ENCODE measurements at regions not wholly inside any gene's neighbourhood (a gene's known extent, or its start where the extent isn't known, plus 50 kb on each side); places are given as distances from the start of the nearest gene placed in this dataset.
A peak's percentile ranks its signal among the peaks of the same experiment; 100 is the strongest.
"Not testable (repeated sequence)": the region's sequence is repeated elsewhere in the genome, so short reads cannot be mapped to it uniquely, and the experiment has no call there.

- no peak for DNase-seq
These were observed 114.9 kb upstream of the TMEM45B start for GRCh38 chr11:129700701-129701100.

- DNase-seq: no peak
These were observed 113.9 kb upstream of the TMEM45B start for GRCh38 chr11:129701706-129702105.

GRCh38 chr11:129702410-129703398 is 112.9 kb upstream of the TMEM45B start:
- no peak for DNase-seq

- DNase-seq: no peak
These were observed 111.8 kb upstream of the TMEM45B start for GRCh38 chr11:129703846-129704245.

- DNase-seq: no peak
These were observed 110.8 kb upstream of the TMEM45B start for GRCh38 chr11:129704831-129705230.

GRCh38 chr11:129705341-129705740 is 110.3 kb upstream of the TMEM45B start:
- DNase-seq: peak; percentile 9

GRCh38 chr11:129705933-129706332 is 109.7 kb upstream of the TMEM45B start:
- DNase-seq: no peak

GRCh38 chr11:129709801-129710398 is 105.7 kb upstream of the TMEM45B start:
- DNase-seq: no peak

GRCh38 chr11:129710423-129710822 is 105.2 kb upstream of the TMEM45B start:
- no peak for DNase-seq

GRCh38 chr11:129711760-129712159 is 103.9 kb upstream of the TMEM45B start:
- DNase-seq: no peak

- DNase-seq: not testable (repeated sequence)
These were observed 103.0 kb upstream of the TMEM45B start for GRCh38 chr11:129712486-129713240.

GRCh38 chr11:129719037-129719436 is 96.6 kb upstream of the TMEM45B start:
- no peak for DNase-seq

GRCh38 chr11:129720156-129720555 is 95.5 kb upstream of the TMEM45B start:
- no peak for DNase-seq

- no peak for DNase-seq
These were observed 94.7 kb upstream of the TMEM45B start for GRCh38 chr11:129720994-129721393.

GRCh38 chr11:129721685-129722084 is 94.0 kb upstream of the TMEM45B start:
- no peak for DNase-seq

- DNase-seq: no peak
These were observed 93.1 kb upstream of the TMEM45B start for GRCh38 chr11:129722529-129722928.

GRCh38 chr11:129723146-129723760 is 92.4 kb upstream of the TMEM45B start:
- no peak for DNase-seq

GRCh38 chr11:129723761-129724162 is 91.9 kb upstream of the TMEM45B start:
- DNase-seq: no peak

- no peak for DNase-seq
These were observed 90.8 kb upstream of the TMEM45B start for GRCh38 chr11:129724866-129725265.

- DNase-seq: no peak
These were observed 89.5 kb upstream of the TMEM45B start for GRCh38 chr11:129726179-129726578.

GRCh38 chr11:129728581-129728980 is 87.1 kb upstream of the TMEM45B start:
- DNase-seq: no peak

GRCh38 chr11:129729216-129729615 is 86.4 kb upstream of the TMEM45B start:
- DNase-seq: no peak

- DNase-seq: no peak
These were observed 85.8 kb upstream of the TMEM45B start for GRCh38 chr11:129729823-129730222.
